Panc1 (cell line): ENCODE measurements at regions not wholly inside any gene's neighbourhood (a gene's known extent, or its start where the extent isn't known, plus 50 kb on each side); places are given as distances from the start of the nearest gene placed in this dataset.

Experiments
- ATAC-seq: fragments of 200-7000 bp; cut with Tn5 transposase; 2 replicates; pipeline ENCODE4 v1.9.1; 2020; ENCODE audit warnings: mild to moderate bottlenecking, moderate library complexity
- BruUV-seq: library from RNA; stranded (reverse); fragments of 400-500 nt; replicated peaks from 2 replicates; lab custom pipeline; 2021; lab: Mats Ljungman, UMichigan
- CTCF ChIA-PET: fragments of 300-600 bp; sonication (Branson Sonifier 250); formaldehyde crosslinking; loops from one replicate; lab custom pipeline; 2022; ENCODE audit warnings: antibody characterized with exemption; lab: Charles Lee
- POLR2A ChIA-PET: fragments of 300-600 bp; sonication (Branson Sonifier 250); formaldehyde crosslinking; loops from one replicate; lab custom pipeline; 2022; ENCODE audit warnings: antibody characterized with exemption; lab: Charles Lee
- DNase-seq: peaks from one replicate; pipeline ENCODE4 v3.0.0-alpha.2; 2010; ENCODE audit warnings: low read depth, low spot score
- H3K27ac ChIP-seq: 2 replicates; pipeline ENCODE4 v1.5.1; 2011; ENCODE audit warnings: mild to moderate bottlenecking, low read length, inconsistent platforms
- H3K27me3 ChIP-seq: fragments of 200-500 bp; sonication (Bioruptor generic); 2 replicates; pipeline ENCODE4 v1.6.0; 2014; ENCODE audit warnings: low read length, inconsistent platforms; ENCODE audit not compliant: control insufficient read depth, insufficient read depth
- H3K36me3 ChIP-seq: fragments of 200-500 bp; sonication (Bioruptor generic); 2 replicates; pipeline ENCODE4 v1.5.1; 2014; ENCODE audit warnings: inconsistent platforms, mild to moderate bottlenecking, low read length, moderate library complexity; ENCODE audit not compliant: control insufficient read depth, insufficient read depth
- H3K4me1 ChIP-seq: 2 replicates; pipeline ENCODE4 v1.5.1; 2011; ENCODE audit warnings: inconsistent platforms, mild to moderate bottlenecking, low read length, moderate library complexity; ENCODE audit not compliant: control insufficient read depth, insufficient read depth
- H3K4me3 ChIP-seq, 2 experiments: 2 replicates each; pipeline ENCODE4 v1.5.1; 2011 to 2012; ENCODE audit warnings: low read depth in 2 of 2, low read length in 2 of 2, mild to moderate bottlenecking in 2 of 2, inconsistent platforms in 1 of 2, moderate library complexity in 1 of 2
- H3K9me3 ChIP-seq: fragments of 200-500 bp; sonication (Bioruptor generic); 2 replicates; pipeline ENCODE4 v1.5.1; 2014; ENCODE audit warnings: low read depth, mild to moderate bottlenecking, inconsistent platforms, low read length, moderate library complexity; ENCODE audit not compliant: control insufficient read depth, insufficient read depth
- POLR2AphosphoS5 ChIP-seq: IDR thresholded peaks from 2 replicates; pipeline ENCODE4 v1.6.1; 2012; ENCODE audit warnings: mild to moderate bottlenecking, low read depth, low read length, moderate library complexity
- REST ChIP-seq, 2 experiments: IDR thresholded peaks; 2 replicates each; pipeline ENCODE4 v1.6.1; 2011 to 2012; ENCODE audit warnings: low read depth in 2 of 2, control low read depth in 1 of 2, low read length in 1 of 2, mild to moderate bottlenecking in 1 of 2, moderate library complexity in 1 of 2; ENCODE audit not compliant: insufficient read depth in 1 of 2
- SIN3A ChIP-seq: IDR thresholded peaks from 2 replicates; pipeline ENCODE4 v1.6.1; 2012; ENCODE audit warnings: low read depth, mild to moderate bottlenecking, low read length, moderate library complexity, borderline replicate concordance; ENCODE audit not compliant: insufficient read depth
- TCF7L2 ChIP-seq: IDR thresholded peaks from 2 replicates; pipeline ENCODE4 v1.6.1; 2011; ENCODE audit warnings: mild to moderate bottlenecking, low read depth, low read length, inconsistent platforms
- in situ Hi-C: cut with HindIII; loops from 2 replicates; pipeline ENCODE4 v1.10.0; 2016; ENCODE audit warnings: low sequenced_read_pairs, low pct_unique_long_range_greater_than_20kb
- intact Hi-C: fragments of 100-400 bp; cut with micrococcal nuclease; formaldehyde crosslinking; loops from one replicate; pipeline ENCODE4 v1.10.0; 2022; ENCODE audit not compliant: unreplicated experiment
- TF ChIP-seq, protein P1 (sequence below): fragments of 450-650 bp; IDR thresholded peaks from 2 replicates; pipeline ENCODE4 v1.5.1; 2017; ENCODE audit warnings: mild to moderate bottlenecking

GRCh38 chr9:73349476-73349875 is 197.8 kb downstream of the ANXA1 start:
- intact Hi-C loops, result no loop called here
- ChIA-PET POLR2A (no interaction called here), CTCF (no interaction called here)
- no peaks in the 10 kb centered on the region for H3K36me3 ChIP-seq
- BruUV-seq, result no TSS peak
- H3K27me3 ChIP-seq, result no peaks in the 10 kb centered on the region
- no peak overlapping the region for H3K4me3 ChIP-seq
- no peaks in the 10 kb centered on the region for H3K4me1 ChIP-seq
- no peaks in the 10 kb centered on the region for H3K9me3 ChIP-seq
- ATAC-seq (no peak), DNase-seq (no peak)
- TF ChIP-seq POLR2AphosphoS5, result no peak
- TF ChIP-seq TCF7L2, result no peak
- H3K27ac ChIP-seq, result no peak overlapping the region
- in situ Hi-C loops, result no loop called here

- in situ Hi-C loops (no loop called here), intact Hi-C loops (no loop called here)
- CTCF ChIA-PET, result no interaction called here
- no peaks in the 10 kb centered on the region for H3K27me3 ChIP-seq
- no peaks in the 10 kb centered on the region for H3K4me1 ChIP-seq
- H3K9me3 ChIP-seq, result no peaks in the 10 kb centered on the region
- no peak for TF ChIP-seq REST (IDR thresholded peaks at IDR 0.05; ENCODE audit: insufficient read depth in 1 of 2, low read depth in 2 of 2, low read length in 1 of 2)
- no peak for TF ChIP-seq SIN3A
- TF ChIP-seq, protein P1, sequence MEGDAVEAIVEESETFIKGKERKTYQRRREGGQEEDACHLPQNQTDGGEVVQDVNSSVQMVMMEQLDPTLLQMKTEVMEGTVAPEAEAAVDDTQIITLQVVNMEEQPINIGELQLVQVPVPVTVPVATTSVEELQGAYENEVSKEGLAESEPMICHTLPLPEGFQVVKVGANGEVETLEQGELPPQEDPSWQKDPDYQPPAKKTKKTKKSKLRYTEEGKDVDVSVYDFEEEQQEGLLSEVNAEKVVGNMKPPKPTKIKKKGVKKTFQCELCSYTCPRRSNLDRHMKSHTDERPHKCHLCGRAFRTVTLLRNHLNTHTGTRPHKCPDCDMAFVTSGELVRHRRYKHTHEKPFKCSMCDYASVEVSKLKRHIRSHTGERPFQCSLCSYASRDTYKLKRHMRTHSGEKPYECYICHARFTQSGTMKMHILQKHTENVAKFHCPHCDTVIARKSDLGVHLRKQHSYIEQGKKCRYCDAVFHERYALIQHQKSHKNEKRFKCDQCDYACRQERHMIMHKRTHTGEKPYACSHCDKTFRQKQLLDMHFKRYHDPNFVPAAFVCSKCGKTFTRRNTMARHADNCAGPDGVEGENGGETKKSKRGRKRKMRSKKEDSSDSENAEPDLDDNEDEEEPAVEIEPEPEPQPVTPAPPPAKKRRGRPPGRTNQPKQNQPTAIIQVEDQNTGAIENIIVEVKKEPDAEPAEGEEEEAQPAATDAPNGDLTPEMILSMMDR, result no peak
- TF ChIP-seq TCF7L2, result no peak
- TF ChIP-seq POLR2AphosphoS5, result no peak
- H3K4me3 ChIP-seq, result no peak overlapping the region
- DNase-seq (no peak), ATAC-seq (no peak)
- H3K27ac ChIP-seq, result no peak overlapping the region
- no peaks in the 10 kb centered on the region for H3K36me3 ChIP-seq
- POLR2A ChIA-PET, result no interaction called here
- no TSS peak for BruUV-seq
These were observed 205.9 kb downstream of the ANXA1 start for GRCh38 chr9:73357607-73358006.

DNA sequence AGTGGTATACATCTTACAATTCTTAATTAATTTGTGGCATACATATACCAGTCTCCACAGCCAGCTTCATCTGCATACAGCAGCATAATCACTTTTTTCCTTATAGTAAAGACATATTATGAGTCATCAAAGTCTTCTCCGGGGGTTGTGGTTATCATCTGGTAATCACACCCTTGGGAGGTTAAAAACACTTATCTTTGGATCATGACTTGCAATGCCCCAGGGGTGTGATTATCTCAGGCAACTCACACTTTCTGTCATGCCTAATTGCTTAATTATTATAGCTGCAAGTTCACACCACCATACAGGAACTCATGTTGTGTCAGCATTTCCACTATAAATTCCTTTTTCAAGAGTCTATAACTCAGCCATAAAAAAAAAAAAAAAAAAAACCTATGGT is 218.4 kb downstream of the ANXA1 start:
- H3K27me3 ChIP-seq, result no peaks in the 10 kb centered on the region
- intact Hi-C loops (no loop called here), in situ Hi-C loops (no loop called here)
- no peaks in the 10 kb centered on the region for H3K4me1 ChIP-seq
- ATAC-seq, result no peak
- H3K9me3 ChIP-seq, result no peaks in the 10 kb centered on the region
- no peak overlapping the region for H3K27ac ChIP-seq
- ChIA-PET CTCF (no interaction called here), POLR2A (no interaction called here)
- TF ChIP-seq POLR2AphosphoS5 (no peak), REST (IDR thresholded peaks at IDR 0.05; ENCODE audit: insufficient read depth in 1 of 2, low read depth in 2 of 2, low read length in 1 of 2) (no peak), SIN3A (no peak)
- H3K4me3 ChIP-seq, result no peak overlapping the region
- BruUV-seq, result no TSS peak
- no peak for DNase-seq
- no peaks in the 10 kb centered on the region for H3K36me3 ChIP-seq
